ENCODE measurements at regions not wholly inside any gene's neighbourhood (a gene's known extent, or its start where the extent isn't known, plus 50 kb on each side); places are given as distances from the start of the nearest gene placed in this dataset.

DNA sequence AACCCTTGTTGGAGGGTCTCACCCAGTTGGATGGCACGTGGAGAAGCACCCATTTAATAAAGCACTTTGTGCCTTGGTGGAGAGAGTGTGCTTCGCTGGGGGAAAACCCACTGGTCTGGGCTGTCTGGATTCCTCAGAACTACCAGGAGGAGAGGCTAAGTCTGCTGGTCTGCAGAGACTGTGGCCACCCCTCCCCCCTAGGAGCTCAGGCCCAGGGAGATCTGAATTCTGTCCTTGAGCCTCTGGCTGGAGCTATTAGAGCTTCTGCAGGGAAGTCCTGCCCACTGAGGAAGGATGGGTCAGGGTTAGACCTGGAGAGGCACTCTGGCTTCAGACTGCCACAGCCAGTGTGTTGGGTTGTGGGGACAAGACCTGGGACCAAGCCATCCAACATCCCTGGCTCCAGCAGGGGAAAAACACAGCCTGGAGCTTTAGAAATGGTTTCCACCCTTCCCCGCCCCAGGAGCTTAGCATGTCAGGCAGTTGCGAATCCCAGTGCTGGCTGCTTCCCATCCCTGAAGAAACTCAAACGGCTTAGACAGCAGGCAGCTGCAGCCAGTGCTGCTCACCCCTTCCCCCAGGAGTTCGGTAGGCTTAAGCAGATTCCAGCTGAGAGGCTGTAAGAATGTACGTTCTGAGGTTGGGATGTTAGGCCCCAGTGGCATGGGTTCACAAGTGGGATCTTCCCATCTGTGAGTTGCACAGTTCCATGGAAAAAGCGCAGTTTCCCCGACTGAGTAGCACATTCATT lies 288.3 kb downstream of the TGFB2 start:
- Histone ChIP-seq H3K27me3 (replicated peaks in 1 of 7) (no peaks in the 10 kb centered on the region), H3K27ac (no peak overlapping the region), H3K4me1 (no peaks in the 10 kb centered on the region), H3K9me3 (peaks cover 0 to 47% (median 33%) of the 10 kb centered on the region in 8 donors), H3K4me3 (no peak overlapping the region), H3K36me3 (no peaks in the 10 kb centered on the region)
- DNase-seq: no peak
- intact Hi-C loops (cut with DNase I; ENCODE audit: low total_unique reads): no loop called here
- no peak for TF ChIP-seq POLR2AphosphoS5 (IDR thresholded peaks at IDR 0.05)
- TF ChIP-seq POLR2A (IDR thresholded peaks at IDR 0.05): no peak
- TF ChIP-seq, protein P1, sequence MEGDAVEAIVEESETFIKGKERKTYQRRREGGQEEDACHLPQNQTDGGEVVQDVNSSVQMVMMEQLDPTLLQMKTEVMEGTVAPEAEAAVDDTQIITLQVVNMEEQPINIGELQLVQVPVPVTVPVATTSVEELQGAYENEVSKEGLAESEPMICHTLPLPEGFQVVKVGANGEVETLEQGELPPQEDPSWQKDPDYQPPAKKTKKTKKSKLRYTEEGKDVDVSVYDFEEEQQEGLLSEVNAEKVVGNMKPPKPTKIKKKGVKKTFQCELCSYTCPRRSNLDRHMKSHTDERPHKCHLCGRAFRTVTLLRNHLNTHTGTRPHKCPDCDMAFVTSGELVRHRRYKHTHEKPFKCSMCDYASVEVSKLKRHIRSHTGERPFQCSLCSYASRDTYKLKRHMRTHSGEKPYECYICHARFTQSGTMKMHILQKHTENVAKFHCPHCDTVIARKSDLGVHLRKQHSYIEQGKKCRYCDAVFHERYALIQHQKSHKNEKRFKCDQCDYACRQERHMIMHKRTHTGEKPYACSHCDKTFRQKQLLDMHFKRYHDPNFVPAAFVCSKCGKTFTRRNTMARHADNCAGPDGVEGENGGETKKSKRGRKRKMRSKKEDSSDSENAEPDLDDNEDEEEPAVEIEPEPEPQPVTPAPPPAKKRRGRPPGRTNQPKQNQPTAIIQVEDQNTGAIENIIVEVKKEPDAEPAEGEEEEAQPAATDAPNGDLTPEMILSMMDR (IDR thresholded peaks at IDR 0.05 in 8 of 11, conservative IDR thresholded peaks at IDR 0.05 in 3 of 11): no peak
- 80 to 86% (median 83%) methylated on average over 5 to 9 of the region's 9 CpGs for WGBS, 5 donors

DNA sequence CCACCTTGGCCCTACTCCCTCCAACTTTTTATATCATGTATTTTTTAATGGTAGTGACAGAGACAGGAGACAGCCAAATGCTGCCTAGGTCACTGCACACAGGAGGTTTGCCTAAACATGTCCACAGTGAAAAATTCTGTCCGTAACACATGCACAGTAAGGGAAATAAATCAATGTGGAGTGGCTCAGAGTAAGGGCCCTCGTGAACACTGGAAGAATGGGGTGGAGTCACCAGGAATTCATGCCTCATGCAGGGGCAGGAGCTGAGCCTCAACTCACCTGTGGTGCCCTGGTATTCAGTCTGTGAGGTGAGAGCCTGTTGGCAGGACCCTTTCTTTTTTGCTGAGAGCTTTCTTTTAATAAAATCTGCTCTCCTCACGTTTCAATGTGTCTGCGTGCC lies 289.1 kb downstream of the TGFB2 start:
- TF ChIP-seq POLR2A (IDR thresholded peaks at IDR 0.05) (no peak), POLR2AphosphoS5 (IDR thresholded peaks at IDR 0.05) (no peak)
- TF ChIP-seq, protein P1 (IDR thresholded peaks at IDR 0.05 in 8 of 11, conservative IDR thresholded peaks at IDR 0.05 in 3 of 11): no peak
- no peak overlapping the region for H3K4me3 ChIP-seq
- intact Hi-C loops (cut with DNase I; ENCODE audit: low total_unique reads): no loop called here
- H3K27me3 ChIP-seq (replicated peaks in 1 of 7): no peaks in the 10 kb centered on the region
- H3K4me1 ChIP-seq: no peaks in the 10 kb centered on the region
- no peak overlapping the region for H3K27ac ChIP-seq
- H3K36me3 ChIP-seq: no peaks in the 10 kb centered on the region
- no peak for DNase-seq
- peaks cover 0 to 39% (median 25%) of the 10 kb centered on the region in 8 donors for H3K9me3 ChIP-seq
- WGBS, 5 donors: 68 to 80% (median 72%) methylated on average over 4 of the region's 4 CpGs

DNA sequence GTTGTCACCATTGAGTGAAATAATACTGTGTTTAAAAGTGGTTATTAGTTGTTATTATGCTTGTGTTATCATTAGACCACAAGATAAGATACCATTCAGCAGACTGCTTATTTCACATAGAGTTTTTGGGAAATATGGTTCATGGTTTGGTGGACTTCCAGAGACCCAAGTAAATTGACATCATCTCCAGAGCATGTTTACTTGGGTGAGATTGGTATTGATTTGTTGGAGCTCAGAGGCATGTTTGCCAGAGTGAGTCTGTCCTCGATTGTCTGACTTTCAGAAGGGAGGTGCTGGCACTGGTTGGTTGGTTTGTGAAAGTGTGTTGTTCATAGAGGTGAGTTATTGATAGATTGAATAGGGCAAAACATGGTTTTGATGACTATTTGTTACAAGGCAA lies 291.4 kb downstream of the TGFB2 start:
- H3K36me3 ChIP-seq: no peaks in the 10 kb centered on the region
- intact Hi-C loops (cut with DNase I; ENCODE audit: low total_unique reads): no loop called here
- no peak for DNase-seq
- H3K4me1 ChIP-seq: no peaks in the 10 kb centered on the region
- H3K4me3 ChIP-seq: no peak overlapping the region
- no peak overlapping the region for H3K27ac ChIP-seq
- H3K9me3 ChIP-seq: peaks cover 0 to 17% (median 6%) of the 10 kb centered on the region in 8 donors
- TF ChIP-seq POLR2A (IDR thresholded peaks at IDR 0.05) (no peak), POLR2AphosphoS5 (IDR thresholded peaks at IDR 0.05) (no peak)
- TF ChIP-seq, protein P1 (IDR thresholded peaks at IDR 0.05 in 8 of 11, conservative IDR thresholded peaks at IDR 0.05 in 3 of 11): no peak
- H3K27me3 ChIP-seq (replicated peaks in 1 of 7): no peaks in the 10 kb centered on the region
- WGBS, 5 donors: 66 to 78% (median 73%) methylated on average over 1 of the region's 1 CpG

DNA sequence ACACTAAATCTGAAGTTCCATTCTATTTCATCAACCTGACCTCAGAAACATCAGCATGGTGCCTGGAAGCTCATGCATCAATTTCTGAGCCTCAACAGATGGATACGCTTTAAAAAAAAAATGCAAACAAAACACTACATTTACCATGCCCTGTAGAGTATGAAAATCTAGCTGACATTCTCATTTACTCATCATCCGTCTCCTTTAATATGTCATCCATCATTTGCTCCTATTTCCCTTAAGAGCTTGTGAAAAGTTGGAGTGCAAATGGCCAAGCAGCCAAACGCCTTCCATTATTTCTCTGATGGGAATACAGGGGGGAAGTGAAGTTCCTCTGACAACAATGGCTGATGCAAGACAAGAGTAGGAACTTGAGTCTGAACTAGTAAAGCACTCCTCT lies 295.0 kb downstream of the TGFB2 start:
- intact Hi-C loops (cut with DNase I; ENCODE audit: low total_unique reads): no loop called here
- TF ChIP-seq POLR2A (IDR thresholded peaks at IDR 0.05) (no peak), POLR2AphosphoS5 (IDR thresholded peaks at IDR 0.05) (no peak)
- TF ChIP-seq, protein P1 (IDR thresholded peaks at IDR 0.05 in 8 of 11, conservative IDR thresholded peaks at IDR 0.05 in 3 of 11): no peak
- Histone ChIP-seq H3K36me3 (no peaks in the 10 kb centered on the region), H3K27ac (no peak overlapping the region), H3K4me3 (no peak overlapping the region), H3K4me1 (no peaks in the 10 kb centered on the region), H3K9me3 (no peaks in the 10 kb centered on the region), H3K27me3 (replicated peaks in 1 of 7) (no peaks in the 10 kb centered on the region)
- no peak for DNase-seq
- WGBS, 5 donors: 72 to 90% (median 75%) methylated on average over 3 of the region's 3 CpGs
